Mucosa of descending colon (tissue), 3 donors: ENCODE measurements at regions not wholly inside any gene's neighbourhood (a gene's known extent, or its start where the extent isn't known, plus 50 kb on each side); places are given as distances from the start of the nearest gene placed in this dataset.
"Not testable (repeated sequence)": the region's sequence is repeated elsewhere in the genome, so short reads cannot be mapped to it uniquely, and the experiment has no call there.

ENCODE experiments used
- ATAC-seq: fragments of 200-7000 bp; cut with Tn5 transposase; one replicate; pipeline ENCODE4 v1.9.1; 2020; ENCODE audit warnings: mild to moderate bottlenecking, moderate library complexity
- DNase-seq, 3 donors: peaks; one replicate each; pipeline ENCODE4 v3.0.0-alpha.2; 2020
- H3K36me3 ChIP-seq: fragments of 200-600 bp; one replicate; pipeline ENCODE4 v1.8.0; 2021; ENCODE audit warnings: low read depth, mild to moderate bottlenecking
- H3K4me1 ChIP-seq: fragments of 200-600 bp; one replicate; pipeline ENCODE4 v1.8.0; 2021; ENCODE audit warnings: low read depth, mild to moderate bottlenecking
- H3K4me3 ChIP-seq: fragments of 200-600 bp; one replicate; pipeline ENCODE4 v1.8.0; 2021; ENCODE audit warnings: mild to moderate bottlenecking
- H3K9me3 ChIP-seq: fragments of 200-600 bp; one replicate; pipeline ENCODE4 v1.8.0; 2021; ENCODE audit warnings: mild to moderate bottlenecking
- CTCF ChIP-seq: fragments of 200-600 bp; IDR thresholded peaks from one replicate; pipeline ENCODE4 v1.8.0; 2022; ENCODE audit warnings: antibody characterized with exemption, mild to moderate bottlenecking
- intact Hi-C, 2 donors: fragments of 100-400 bp; cut with DNase I in 1 of 2; cut with micrococcal nuclease in 1 of 2; formaldehyde crosslinking; loops; one replicate each; pipeline versions ENCODE4 v1.11.0 to v1.11.1; 2022; cut with DNase I, micrococcal nuclease
- donor health status: DM: no; HTN: no; CAD: no; lungs with moderate emphysema.
- donor health status: DM: no; HTN: no; CAD: no.
- donor health status: DM: no; HTN: yes; CAD: no.

DNA sequence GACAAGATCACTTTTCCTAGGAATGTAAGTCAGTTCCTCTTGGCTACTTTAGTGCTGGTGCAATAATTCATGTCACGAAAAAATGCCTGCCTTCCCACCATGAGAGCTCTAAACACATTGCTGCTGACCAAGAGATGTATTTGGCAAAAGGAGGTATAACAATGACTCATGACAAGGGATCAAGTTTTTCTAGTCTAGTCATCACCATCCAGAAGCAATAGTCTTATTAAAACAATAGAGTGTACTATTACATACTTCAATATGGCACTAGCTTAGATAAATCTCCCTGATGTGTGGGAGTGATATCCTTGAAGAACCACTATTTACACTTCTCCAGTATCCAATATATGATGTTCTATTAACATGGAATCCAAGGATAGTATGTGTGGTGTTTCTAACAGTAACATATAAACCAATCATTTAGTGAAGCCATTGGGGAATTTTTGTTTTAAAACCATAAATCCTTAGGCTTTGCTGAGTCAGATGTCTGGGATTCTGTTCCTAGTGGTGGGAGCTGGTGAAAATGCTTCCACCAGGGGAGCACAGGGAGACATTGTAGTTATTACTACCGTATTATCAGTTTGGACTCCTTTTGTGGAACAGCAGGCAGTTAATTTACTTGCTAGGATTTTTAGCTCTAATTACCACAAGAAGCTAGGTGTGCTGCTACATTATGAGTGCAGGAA, 1387.5 kb downstream of the LRFN5 start:
- H3K4me3 ChIP-seq, result no peak overlapping the region
- H3K9me3 ChIP-seq, result no peaks in the 10 kb centered on the region
- intact Hi-C loops, result no loop called here
- no peak for TF ChIP-seq CTCF
- ATAC-seq, result no peak
- H3K36me3 ChIP-seq, result no peaks in the 10 kb centered on the region
- DNase-seq, result no peak
- H3K4me1 ChIP-seq, result no peaks in the 10 kb centered on the region

GRCh38 chr14:42992930-42993329, 1386.3 kb downstream of the LRFN5 start:
- ATAC-seq (no peak), DNase-seq (no peak)
- Histone ChIP-seq H3K36me3 (no peaks in the 10 kb centered on the region), H3K4me1 (no peaks in the 10 kb centered on the region), H3K4me3 (no peak overlapping the region), H3K9me3 (no peaks in the 10 kb centered on the region)
- intact Hi-C loops, result no loop called here
- TF ChIP-seq CTCF, result no peak

GRCh38 chr14:42980419-42980818, 1373.7 kb downstream of the LRFN5 start:
- Histone ChIP-seq H3K36me3 (no peaks in the 10 kb centered on the region), H3K4me1 (no peaks in the 10 kb centered on the region), H3K4me3 (no peak overlapping the region), H3K9me3 (peaks cover 2% of the 10 kb centered on the region)
- no peak for TF ChIP-seq CTCF
- intact Hi-C loops, result no loop called here
- no peak for ATAC-seq
- DNase-seq, result no peak

DNA sequence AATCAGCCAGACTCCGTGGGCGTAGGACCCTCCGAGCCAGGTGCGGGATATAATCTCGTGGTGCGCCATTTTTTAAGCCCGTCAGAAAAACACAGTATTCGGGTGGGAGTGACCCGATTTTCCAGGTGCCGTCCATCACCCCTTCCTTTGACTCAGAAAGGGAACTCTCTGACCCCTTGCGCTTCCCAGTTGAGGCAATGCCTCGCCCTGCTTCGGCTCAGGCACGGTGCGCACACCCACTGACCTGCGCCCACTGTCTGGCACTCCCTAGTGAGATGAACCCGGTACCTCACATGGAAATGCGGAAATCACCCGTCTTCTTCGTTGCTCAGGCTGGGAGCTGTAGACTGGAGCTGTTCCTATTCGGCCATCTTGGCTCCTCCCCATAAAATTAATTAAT, 1366.5 kb downstream of the LRFN5 start:
- ATAC-seq, DNase-seq, H3K9me3 ChIP-seq, H3K4me1 ChIP-seq, intact Hi-C loops, H3K36me3 ChIP-seq, H3K4me3 ChIP-seq: not testable (repeated sequence)

GRCh38 chr14:42965512-42965911, 1358.8 kb downstream of the LRFN5 start:
- H3K4me3 ChIP-seq, result no peak overlapping the region
- no peak for ATAC-seq
- no peak for DNase-seq
- intact Hi-C loops, result no loop called here
- no peaks in the 10 kb centered on the region for H3K9me3 ChIP-seq
- no peak for TF ChIP-seq CTCF
- no peaks in the 10 kb centered on the region for H3K4me1 ChIP-seq
- H3K36me3 ChIP-seq, result no peaks in the 10 kb centered on the region

GRCh38 chr14:42961509-42961908, 1354.8 kb downstream of the LRFN5 start:
- no peaks in the 10 kb centered on the region for H3K36me3 ChIP-seq
- no peaks in the 10 kb centered on the region for H3K4me1 ChIP-seq
- no peak for TF ChIP-seq CTCF
- no peak for DNase-seq
- no peak for ATAC-seq
- H3K9me3 ChIP-seq, result peaks cover 3% of the 10 kb centered on the region
- H3K4me3 ChIP-seq, result no peak overlapping the region
- intact Hi-C loops, result no loop called here
